ENCODE measurements at regions not wholly inside any gene's neighbourhood (a gene's known extent, or its start where the extent isn't known, plus 50 kb on each side); places are given as distances from the start of the nearest gene placed in this dataset.

- TF ChIP-seq, protein P1, sequence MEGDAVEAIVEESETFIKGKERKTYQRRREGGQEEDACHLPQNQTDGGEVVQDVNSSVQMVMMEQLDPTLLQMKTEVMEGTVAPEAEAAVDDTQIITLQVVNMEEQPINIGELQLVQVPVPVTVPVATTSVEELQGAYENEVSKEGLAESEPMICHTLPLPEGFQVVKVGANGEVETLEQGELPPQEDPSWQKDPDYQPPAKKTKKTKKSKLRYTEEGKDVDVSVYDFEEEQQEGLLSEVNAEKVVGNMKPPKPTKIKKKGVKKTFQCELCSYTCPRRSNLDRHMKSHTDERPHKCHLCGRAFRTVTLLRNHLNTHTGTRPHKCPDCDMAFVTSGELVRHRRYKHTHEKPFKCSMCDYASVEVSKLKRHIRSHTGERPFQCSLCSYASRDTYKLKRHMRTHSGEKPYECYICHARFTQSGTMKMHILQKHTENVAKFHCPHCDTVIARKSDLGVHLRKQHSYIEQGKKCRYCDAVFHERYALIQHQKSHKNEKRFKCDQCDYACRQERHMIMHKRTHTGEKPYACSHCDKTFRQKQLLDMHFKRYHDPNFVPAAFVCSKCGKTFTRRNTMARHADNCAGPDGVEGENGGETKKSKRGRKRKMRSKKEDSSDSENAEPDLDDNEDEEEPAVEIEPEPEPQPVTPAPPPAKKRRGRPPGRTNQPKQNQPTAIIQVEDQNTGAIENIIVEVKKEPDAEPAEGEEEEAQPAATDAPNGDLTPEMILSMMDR (IDR thresholded peaks at IDR 0.05; ENCODE audit: insufficient read depth, low read length, poor library complexity, severe bottlenecking) = no peak
- TF ChIP-seq EZH2phosphoT487 (conservative IDR thresholded peaks at IDR 0.05; ENCODE audit: low read length) = no peak
Observed at GRCh38 chr10:8233049-8233448, 178.6 kb downstream of the GATA3 start.
